ENCODE measurements at regions not wholly inside any gene's neighbourhood (a gene's known extent, or its start where the extent isn't known, plus 50 kb on each side); places are given as distances from the start of the nearest gene placed in this dataset.

DNA sequence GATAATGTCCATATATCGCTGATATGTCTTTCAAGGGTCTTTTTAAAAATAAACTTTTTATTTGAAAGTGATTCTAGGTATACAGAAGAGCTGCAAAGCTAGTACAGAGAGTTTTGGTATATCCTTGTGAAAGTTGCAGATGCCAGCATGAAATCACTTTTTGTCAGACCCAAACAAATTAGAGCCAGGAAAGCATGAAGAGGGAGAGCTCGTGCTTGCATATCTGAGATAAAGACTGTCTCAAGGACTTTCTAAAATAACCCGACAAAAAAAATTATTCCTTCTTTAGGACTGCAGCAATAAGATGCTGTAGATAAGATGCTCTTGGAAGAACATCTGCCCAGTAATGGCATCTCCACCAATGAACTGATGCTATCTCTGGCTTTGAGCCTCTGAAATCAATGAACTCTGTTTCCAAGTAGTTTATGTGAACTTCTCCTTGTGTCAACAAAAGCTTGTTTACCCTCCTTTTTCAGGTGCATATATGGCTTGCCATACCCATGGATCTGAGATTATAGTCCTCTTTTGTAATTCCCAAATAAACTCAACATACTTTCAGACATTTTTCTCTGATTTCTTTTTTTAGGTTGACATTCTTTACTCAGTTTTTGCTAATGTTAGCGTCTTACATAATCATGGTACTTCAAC lies 774.6 kb upstream of the FAM98A start:
- TF ChIP-seq, protein P1, sequence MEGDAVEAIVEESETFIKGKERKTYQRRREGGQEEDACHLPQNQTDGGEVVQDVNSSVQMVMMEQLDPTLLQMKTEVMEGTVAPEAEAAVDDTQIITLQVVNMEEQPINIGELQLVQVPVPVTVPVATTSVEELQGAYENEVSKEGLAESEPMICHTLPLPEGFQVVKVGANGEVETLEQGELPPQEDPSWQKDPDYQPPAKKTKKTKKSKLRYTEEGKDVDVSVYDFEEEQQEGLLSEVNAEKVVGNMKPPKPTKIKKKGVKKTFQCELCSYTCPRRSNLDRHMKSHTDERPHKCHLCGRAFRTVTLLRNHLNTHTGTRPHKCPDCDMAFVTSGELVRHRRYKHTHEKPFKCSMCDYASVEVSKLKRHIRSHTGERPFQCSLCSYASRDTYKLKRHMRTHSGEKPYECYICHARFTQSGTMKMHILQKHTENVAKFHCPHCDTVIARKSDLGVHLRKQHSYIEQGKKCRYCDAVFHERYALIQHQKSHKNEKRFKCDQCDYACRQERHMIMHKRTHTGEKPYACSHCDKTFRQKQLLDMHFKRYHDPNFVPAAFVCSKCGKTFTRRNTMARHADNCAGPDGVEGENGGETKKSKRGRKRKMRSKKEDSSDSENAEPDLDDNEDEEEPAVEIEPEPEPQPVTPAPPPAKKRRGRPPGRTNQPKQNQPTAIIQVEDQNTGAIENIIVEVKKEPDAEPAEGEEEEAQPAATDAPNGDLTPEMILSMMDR (IDR thresholded peaks at IDR 0.05) = no peak
- no peak for TF ChIP-seq POLR2A (IDR thresholded peaks at IDR 0.05)
